Left renal pelvis (tissue), 4 donors: ENCODE measurements at regions not wholly inside any gene's neighbourhood (a gene's known extent, or its start where the extent isn't known, plus 50 kb on each side); places are given as distances from the start of the nearest gene placed in this dataset.
A peak's percentile ranks its signal among the peaks of the same experiment; 100 is the strongest.
"Not testable (repeated sequence)": the region's sequence is repeated elsewhere in the genome, so short reads cannot be mapped to it uniquely, and the experiment has no call there.

Source experiments
- DNase-seq, 4 donors: peaks; one replicate each; pipeline ENCODE4 v3.0.0-alpha.2; 2013; ENCODE audit warnings: low read depth in 4 of 4, low spot score in 3 of 4

DNA sequence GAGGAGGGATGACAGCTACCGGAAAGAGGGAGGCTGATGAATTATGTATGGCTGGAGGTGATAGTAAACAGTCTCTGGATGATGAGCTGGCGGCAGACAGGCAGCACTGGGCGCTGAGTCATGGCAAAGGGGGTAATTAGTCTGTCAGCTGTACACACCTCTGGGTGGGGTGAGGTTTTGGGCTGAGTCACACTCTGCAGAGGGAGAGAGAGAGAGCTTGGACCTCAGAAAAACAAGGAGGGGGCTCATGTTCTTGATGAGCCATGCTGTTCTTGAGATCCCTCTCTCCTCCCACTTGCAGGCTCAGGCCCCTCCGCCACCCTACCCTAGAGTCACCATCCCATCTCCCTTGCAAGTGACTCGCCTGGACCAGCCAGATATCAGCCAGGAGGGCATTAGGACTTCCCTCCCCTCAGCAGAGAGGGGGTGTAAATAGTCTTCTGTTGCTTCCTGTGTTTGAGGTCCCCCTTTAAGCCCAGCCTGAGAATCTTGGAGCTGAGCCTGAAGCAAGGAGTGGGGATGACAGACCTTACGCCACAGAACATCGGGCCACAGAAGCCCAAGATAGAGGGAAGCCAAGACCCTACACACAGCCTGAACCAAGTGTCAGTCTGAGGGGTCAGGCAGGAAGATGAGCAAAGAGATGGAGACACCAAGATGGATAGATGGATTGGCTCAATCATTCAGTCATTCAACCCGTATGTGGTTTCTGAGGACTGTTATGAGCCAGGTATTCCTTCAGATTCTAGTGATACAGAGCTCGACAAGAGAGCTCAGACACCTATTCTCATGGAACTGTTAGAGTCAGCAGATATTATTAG lies 383.2 kb upstream of the CCL2 start:
- DNase-seq = no peak

DNA sequence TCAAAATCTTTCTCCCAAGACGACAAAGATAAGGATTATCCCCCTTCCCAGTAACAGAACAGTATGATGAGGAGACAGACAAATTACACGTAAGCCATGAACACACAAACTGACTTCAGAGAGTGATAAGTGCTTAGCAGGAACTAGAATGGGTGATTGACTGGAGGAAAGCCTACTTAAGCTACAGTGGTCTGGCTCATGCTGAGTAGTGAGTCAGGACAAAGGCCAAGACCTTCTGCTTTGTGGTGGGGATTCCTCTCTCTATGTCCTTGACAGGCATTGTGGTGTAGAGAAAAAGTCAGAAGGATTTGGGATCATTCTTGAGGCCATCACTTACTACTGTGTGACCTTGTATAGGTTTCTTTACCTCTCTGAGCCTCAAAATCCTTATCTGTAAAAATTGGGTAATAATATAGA lies 381.9 kb upstream of the CCL2 start:
- DNase-seq = no peak

DNA sequence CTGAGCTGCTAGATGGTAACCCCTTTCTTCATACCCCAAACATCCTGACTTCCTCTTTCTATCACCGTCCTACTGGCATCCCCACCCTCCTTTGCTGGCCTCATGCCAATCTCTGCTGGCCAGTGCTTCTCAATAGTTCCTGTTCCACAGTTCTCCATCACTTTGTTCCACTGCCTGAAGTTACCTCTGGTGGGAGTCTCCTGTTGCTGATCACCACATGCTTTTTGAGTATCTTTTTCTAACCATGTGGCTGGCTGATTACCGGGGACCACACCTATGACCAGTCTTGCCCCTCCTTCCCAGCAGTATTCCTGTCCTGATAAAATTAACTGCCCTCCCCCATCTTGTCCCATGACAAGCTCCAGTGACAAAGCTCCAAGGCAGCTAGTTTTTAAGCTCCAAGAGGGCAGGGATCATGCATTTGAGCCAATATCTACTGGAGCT lies 380.4 kb upstream of the CCL2 start:
- no peak for DNase-seq

DNA sequence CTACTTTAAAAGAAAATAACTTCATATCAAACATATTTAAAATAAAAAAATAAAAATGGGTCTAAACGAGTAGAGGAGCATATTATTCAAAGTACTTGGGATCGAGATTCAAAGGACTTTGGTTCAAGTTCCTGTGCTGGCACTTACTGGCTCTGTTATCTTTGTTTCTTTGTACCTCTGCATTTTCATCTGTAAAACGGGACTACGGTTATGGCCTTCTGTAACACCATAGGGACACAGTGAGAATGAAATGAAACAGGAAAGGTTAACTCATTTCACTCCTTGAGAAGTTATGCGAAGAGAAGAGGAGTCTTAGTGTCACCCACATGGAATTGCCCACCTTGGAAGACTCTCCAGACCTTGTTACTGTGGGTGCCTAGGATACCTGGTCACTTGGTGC lies 379.1 kb upstream of the CCL2 start:
- no peak for DNase-seq

DNA sequence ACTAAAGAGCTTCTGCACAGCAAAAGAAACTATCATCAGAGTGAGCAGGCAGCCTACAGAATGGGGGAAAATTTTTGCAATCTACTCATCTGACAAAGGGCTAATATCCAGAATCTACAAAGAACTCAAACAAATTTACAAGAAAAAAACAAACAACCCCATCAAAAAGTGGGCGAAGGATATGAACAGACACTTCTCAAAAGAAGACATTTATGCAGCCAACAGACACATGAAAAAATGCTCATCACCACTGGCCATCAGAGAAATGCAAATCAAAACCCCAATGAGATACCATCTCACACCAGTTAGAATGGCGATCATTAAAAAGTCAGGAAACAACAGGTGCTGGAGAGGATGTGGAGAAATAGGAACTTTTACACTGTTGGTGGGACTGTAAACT lies 372.8 kb upstream of the CCL2 start:
- not testable (repeated sequence) for DNase-seq

DNA sequence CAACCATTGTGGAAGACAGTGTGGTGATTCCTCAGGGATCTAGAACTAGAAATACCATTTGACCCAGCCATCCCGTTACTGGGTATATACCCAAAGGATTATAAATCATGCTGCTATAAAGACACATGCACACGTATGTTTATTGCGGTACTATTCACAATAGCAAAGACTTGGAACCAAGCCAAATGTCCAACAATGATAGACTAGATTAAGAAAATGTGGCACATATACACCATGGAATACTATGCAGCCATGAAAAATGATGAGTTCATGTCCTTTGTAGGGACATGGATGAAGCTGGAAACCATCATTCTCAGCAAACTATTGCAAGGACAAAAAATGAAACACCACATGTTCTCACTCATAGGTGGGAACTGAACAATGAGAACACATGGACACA lies 372.4 kb upstream of the CCL2 start:
- DNase-seq = not testable (repeated sequence)

DNA sequence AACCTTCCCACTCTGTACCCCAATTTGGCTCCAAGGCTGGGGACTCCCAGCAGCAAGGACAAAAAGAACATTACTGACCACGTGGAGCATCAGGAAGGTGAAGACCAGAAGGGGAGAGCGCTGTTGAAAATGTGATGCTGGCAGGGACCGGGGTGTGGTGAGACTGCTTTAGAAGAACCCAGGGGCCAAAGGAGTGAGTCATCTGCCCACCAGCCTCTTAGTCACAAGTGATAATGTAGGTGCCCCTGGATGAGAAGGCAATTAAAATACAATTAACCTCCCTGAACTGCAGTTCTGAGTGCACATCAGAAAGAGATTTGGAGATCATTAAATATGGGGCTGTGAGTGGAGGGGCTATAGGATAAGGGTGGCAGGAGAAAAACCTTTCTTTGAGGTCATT lies 366.6 kb upstream of the CCL2 start:
- DNase-seq = no peak

DNA sequence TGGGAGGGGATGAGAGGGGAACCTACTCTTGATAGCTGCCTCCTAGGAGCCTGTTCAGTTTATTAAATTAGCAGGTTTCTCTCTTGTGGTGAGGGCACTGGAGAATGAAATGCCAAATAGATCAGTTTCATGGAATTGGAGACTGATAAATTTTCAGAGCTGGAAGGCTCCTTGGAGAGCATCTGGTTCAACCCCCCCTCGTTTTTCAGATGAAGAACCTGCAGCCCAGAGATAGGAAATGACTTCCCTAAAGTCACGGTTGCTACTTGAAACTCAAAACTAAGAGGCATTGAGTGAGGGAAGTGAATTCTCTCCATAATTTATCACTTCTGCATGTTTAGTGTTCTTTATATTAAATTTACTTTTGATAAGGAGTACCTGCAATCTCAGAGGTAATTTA lies 366.0 kb upstream of the CCL2 start:
- DNase-seq = no peak

DNA sequence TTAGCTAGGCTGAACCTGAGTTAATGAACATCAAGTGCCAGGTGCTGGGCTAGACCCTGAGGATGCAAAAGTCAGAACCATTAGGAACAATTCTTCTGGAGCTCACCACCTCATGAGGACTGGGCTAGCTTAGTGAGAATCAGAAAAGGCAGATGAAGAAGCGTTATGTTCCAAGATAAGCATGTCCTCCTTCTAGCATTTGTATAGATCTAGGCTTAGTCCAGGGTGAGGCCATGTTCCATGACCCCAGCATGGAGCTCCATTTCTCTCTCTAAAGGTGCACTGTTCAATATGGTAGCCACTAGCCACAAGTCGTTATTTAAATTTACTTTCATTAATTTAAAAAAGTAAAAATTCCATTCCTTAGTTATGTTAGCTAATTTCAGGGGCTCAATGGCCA lies 365.3 kb upstream of the CCL2 start:
- DNase-seq = no peak

DNA sequence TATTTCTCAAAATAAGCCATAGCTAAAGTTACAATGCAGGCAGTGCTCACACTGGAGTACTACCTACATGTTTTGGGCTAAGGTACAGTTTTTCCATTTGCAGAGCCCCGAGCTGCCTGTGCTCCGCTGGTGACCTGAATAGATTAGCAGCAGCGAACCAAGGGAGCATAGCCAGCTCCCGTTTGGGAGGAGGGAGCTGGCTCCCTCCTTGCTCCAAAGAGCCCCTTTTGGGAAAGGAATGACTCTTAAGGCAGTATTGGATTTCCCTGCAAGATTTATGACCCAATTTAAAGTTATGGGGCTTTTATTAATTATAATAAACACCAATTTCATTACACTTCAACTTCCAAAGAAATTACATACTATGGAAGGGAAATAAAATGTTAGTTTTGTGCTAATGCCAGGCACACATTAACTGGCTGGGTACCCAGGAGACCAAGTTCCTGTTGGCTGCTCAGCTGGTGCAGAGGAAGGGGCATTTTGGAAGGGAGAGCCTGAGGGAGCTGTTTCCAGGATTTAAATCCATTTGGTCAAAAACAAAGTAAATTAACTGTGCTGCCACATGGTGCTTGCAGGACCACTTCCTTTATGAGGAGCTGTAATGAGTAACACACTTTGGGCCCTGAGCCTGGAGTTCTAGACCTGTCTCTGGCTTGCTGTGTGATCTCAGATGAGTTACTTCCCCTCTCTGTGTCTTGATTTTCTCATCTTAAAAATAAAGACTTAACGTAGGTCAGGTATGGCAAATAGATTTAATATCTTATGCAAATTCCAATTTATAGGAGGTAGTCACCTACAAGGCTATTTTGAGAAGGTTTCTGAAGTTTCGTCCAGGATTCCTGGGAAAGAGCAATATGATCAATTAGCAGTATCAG lies 362.1 kb upstream of the CCL2 start:
- peak in 1 of 4 donors; percentile 15 for DNase-seq

DNA sequence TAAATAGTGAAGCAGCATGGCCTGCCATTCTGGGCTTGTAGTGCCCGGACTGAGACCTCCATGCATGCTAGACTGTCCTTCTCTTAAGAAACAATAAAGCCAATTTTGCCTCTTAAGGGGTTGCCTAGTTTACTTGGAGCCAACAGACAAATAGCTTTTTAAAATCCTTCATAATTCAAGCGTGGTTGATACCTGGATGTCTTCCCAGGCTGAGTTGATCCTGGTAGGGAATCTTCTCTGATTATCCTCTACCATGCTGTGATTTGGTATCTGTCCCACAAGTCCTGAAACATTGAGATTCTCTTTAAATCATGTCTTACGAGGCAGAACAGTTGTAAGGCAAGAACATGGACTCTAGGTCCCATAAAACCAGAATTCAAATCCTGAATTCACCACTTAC lies 359.6 kb upstream of the CCL2 start:
- no peak for DNase-seq

DNA sequence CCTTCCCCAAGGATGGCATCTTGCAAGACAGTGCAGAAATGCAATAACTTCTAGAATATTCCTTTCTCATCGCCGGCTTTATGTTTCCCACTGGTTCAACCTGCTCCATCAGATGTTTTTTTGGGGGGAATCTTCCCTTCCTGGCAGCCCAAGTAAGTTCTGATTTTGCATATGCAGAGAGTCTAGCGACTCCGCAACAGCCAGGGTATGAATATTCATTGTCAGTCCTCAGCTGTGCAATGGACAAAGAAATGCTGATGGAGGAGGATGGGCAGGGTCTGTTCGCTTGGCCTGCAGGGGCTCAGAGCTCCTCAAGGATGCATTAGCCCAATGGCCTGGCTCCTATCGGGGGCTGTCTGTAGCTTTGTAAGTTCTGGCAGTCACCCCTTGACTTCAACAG lies 358.8 kb upstream of the CCL2 start:
- DNase-seq = no peak

DNA sequence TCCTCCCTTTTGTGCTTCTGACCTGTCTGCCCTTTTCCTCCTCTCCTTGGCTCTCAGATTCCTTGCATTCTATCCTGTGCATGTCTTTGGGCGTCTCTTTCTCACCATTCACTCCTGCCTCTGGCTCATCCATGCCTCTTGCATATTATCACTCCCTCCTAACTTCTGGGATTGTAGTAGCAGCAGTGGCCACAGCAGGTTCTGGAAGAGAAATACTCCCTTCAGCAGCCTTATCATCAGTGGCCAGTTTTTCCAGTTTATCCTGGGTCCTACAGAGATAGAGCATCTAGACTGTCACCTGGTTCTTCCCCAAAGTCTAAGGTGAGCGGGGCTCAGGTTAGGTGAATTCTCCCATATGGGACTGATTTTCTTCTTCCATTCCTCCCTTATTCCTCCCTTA lies 354.0 kb upstream of the CCL2 start:
- DNase-seq = no peak

DNA sequence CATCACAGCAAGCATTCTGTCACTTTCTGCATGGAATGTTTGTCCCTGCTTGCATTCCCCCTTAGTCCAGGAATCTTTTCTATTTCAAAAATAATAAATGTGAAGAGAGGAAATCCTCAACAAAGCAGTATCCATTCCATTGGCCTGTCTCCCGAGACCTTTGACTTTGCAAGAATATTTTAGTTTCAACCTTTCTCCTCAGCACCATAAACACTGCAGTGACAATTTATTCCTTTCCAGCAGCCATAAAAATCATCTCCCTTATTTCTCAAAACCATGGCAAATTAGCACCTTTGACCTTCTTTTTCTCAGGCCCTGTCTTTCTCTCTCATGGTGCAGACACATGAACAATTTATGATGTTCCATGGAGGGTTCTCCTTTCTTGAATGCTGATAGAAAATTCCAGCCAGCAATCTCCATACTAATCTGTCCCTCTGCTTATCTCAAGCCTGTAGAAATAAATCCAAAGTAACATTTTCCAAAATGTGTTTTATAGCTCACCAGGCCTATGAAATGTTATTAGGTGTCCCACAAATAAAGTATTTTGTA lies 352.1 kb upstream of the CCL2 start:
- DNase-seq = peak in 1 of 4 donors; percentile 7

DNA sequence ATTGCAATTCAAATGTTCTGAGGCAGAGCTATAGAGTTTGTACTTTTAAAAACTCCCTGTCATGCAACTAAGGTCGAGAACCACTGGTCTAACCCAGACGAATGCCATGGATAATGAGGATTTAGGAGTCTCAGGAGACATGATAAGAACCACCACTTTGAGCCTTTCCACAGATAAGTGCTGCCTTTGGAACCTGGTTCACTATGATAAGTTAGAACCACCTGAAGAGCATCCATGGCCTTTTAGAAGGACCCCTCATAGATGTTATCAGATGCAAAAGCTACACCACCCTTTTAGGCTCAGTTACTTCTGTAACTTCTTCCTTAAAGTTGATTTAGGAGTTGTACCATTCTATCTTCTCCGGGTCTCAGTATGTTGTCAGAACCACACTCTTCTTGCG lies 350.6 kb upstream of the CCL2 start:
- no peak for DNase-seq

DNA sequence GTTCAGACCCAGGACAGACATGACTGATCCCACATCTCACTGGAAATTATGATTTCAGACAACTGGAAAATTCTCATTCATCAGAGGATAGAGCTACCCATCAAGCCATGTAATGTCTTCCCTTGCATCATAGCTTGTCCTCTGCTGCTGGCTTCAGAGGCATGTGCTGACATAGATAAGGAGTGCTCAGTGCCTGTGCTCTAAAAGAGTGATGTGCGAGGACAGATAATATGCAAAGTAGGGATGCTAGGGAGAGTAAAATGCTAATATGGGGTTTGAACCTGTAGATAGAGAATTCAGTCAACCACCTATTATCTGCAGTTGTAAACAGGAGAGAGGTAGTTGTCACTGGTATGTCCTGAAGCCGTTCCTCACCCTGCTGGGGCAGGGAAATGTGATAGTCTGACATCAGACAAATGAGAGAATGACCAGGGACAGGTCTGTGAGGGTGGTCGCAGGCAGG lies 349.7 kb upstream of the CCL2 start:
- no peak for DNase-seq

DNA sequence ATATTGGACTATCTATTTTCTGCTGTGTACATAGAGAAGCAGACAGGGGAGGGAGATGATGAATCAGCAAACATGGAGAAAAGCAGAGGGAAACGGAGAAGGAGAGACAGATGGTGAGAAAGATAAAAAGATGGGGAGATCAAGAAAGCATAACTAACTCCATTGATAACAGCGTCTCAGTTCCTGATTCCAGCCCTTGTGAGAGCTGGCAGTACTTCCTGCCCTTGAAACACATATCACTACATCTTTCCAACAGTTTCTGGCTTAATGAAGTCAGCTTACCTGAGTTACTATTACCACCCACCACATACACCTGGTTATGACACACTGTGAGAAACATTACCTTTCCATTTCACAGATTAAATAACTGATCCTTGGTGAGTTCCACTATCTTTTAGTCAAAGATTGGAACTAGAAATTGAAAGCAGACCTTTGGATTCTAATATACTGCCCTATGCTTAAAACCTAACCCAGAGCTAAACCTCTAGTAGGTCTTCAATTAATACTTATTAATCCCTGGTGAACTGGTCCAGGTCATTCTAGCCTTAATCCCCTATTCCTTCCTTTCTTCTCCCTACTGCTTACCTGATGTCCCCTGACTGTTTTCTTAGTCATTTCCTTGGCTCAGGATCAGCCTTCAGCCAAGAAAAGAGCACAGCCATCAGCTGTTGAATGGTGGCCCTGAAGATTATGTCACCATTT lies 346.6 kb upstream of the CCL2 start:
- no peak for DNase-seq

DNA sequence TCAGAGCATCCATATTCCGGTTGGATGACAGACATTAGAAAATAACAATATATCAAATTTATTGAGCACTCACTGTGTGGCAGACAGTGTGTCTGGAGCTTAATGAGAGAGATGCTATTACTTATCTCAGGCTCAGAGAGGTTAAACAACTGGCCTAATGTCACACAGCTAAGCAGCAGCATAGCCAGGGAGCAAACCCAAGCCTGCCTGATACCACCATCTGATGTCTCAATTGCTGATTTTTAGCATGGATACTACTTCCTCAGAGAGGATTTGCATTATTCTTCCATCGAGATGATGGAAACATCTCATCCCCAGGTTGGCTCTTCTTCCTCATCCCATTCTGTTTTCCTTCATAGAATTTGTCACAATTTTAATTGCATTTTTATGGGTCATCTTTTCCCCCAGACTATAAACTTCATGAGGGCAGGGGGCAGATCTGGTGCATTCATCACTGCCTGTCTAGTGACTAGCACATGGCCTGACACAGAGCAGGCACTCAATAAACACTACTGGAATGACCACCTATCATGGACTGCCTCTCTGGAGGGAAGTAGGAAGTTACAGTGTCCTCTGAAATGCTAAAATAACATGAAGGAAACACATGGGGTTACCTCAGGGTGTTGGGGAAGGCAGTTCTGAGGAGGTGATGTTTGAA lies 344.8 kb upstream of the CCL2 start:
- DNase-seq = no peak

DNA sequence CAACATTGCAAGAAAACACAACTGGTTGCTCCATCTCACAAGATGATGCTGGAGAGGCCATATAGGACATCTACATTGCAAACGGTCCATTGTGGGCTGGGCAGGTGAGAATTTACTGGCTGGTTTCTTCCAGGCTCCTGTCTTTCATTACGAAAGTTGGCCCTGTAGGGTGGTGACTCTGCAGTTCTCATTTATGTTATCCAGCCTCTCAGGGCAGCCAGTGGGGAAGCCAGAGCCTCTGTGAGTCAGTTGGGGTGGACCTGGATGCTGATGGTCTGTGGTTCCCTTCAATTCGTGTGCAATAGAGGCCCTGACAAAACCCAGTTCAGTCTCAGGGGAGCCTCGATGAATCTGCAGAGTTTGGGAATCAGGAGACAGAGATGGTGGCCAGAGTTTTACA lies 341.0 kb upstream of the CCL2 start:
- no peak for DNase-seq

DNA sequence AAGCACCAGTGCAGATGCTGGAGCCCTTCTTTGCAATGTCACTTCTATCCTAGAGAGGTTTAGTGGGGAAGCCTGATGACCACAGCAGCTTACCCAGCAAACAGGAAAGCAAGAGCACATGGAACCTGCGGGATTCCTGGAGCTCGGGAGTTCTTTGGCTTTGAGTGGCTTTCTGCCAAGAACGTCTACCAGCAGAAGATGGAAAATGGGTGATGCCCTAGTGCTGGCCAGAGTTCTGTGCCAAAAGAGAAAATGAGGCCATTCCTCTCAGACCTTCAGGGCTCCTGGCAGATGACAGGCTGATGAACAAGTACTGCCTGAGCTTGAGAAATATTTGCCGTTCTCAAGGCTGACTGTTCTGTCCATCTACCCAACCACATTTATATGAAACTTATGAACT lies 332.1 kb upstream of the CCL2 start:
- DNase-seq = no peak
